Ovary (tissue), 7 donors: ENCODE measurements at regions not wholly inside any gene's neighbourhood (a gene's known extent, or its start where the extent isn't known, plus 50 kb on each side); places are given as distances from the start of the nearest gene placed in this dataset.

Experiments used
- DNase-seq, 5 donors: peaks; one replicate each; pipeline ENCODE4 v3.0.0-alpha.2; 2019 to 2020
- H3K27ac ChIP-seq, 2 donors: fragments of 200-600 bp; one replicate each; pipeline versions ENCODE4 v1.5.1 to v1.8.0; 2019 to 2022
- H3K27me3 ChIP-seq: fragments of 200-600 bp; one replicate; pipeline ENCODE4 v1.8.0; 2022
- H3K36me3 ChIP-seq: fragments of 200-600 bp; sonication (generic); one replicate; pipeline ENCODE4 v1.5.1; 2019
- H3K4me1 ChIP-seq: one replicate; pipeline ENCODE4 v1.8.1; 2013; ENCODE audit warnings: mild to moderate bottlenecking, moderate library complexity; ENCODE audit not compliant: insufficient read depth
- H3K4me3 ChIP-seq: fragments of 200-600 bp; sonication (generic); one replicate; pipeline ENCODE4 v1.5.1; 2017
- H3K9me3 ChIP-seq, 2 donors: fragments of 200-600 bp in 1 of 2; sonication (generic) in 1 of 2; one replicate each; pipeline versions ENCODE4 v1.5.1 to v1.8.1; 2013 to 2019; ENCODE audit warnings: mild to moderate bottlenecking in 1 of 2, moderate library complexity in 1 of 2
- EP300 ChIP-seq: sonication (generic); formaldehyde crosslinking; IDR thresholded peaks from one replicate; pipeline ENCODE4 v1.6.1; 2017; ENCODE audit warnings: antibody characterized with exemption
- POLR2A ChIP-seq: fragments of 450-650 bp; IDR thresholded peaks from one replicate; pipeline ENCODE4 v1.6.1; 2017; ENCODE audit warnings: antibody characterized with exemption, mild to moderate bottlenecking, moderate library complexity
- WGBS, 3 donors: extraction: QIAGEN DNeasy Blood & Tissue Kit in 1 of 3; methylation state at CpG; one replicate each; pipeline versions ENCODE4 v1.1.5 to v1.1.7; 2013 to 2017; 5-methylcytosine and 5-hydroxymethylcytosine counted together
- intact Hi-C, 4 donors: fragments of 100-400 bp; cut with DNase I; formaldehyde crosslinking; loops; one replicate each; pipeline versions ENCODE4 v1.11.0 to v1.15.1; 2022 to 2023
- TF ChIP-seq, protein P1 (sequence below), 3 donors: fragments of 450-650 bp in 2 of 3; fragments of 200-600 bp in 1 of 3; IDR thresholded peaks; one replicate each; pipeline versions ENCODE4 v1.5.1 to v1.8.0; 2016 to 2022; ENCODE audit warnings: antibody characterized with exemption in 3 of 3, mild to moderate bottlenecking in 1 of 3
- donor health status: DM: no; HTN: no; CAD: no; lungs with moderate emphysema.
- donor health status: DM: no; HTN: no; CAD: no.
- donor health status: Bipolar disorder and iron deficiency.
- donor health status: DM: no; HTN: no; CAD: no.
- donor health status: DM: yes; HTN: yes; CAD: no.

DNA sequence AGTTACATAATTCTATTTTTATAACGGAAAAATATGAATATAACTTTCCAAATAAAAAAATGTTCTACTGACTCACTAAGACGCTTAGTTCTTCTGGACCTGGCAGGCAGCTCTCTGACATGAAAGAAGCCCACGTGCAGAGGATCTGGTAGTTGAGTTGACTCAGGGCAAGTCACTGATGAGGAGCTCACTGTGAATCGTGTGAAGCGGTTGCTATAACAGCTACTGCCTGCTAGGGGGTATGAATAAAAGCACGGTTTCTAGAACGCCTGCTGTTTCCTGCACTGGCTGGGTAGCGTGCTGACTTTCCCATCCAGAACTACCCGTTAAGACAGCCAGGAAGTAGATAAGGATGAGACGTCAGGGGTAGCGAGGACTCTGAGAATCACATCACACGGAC, 54.7 kb upstream of the WASF3 start:
- no peaks in the 10 kb centered on the region for H3K36me3 ChIP-seq
- TF ChIP-seq, protein P1, sequence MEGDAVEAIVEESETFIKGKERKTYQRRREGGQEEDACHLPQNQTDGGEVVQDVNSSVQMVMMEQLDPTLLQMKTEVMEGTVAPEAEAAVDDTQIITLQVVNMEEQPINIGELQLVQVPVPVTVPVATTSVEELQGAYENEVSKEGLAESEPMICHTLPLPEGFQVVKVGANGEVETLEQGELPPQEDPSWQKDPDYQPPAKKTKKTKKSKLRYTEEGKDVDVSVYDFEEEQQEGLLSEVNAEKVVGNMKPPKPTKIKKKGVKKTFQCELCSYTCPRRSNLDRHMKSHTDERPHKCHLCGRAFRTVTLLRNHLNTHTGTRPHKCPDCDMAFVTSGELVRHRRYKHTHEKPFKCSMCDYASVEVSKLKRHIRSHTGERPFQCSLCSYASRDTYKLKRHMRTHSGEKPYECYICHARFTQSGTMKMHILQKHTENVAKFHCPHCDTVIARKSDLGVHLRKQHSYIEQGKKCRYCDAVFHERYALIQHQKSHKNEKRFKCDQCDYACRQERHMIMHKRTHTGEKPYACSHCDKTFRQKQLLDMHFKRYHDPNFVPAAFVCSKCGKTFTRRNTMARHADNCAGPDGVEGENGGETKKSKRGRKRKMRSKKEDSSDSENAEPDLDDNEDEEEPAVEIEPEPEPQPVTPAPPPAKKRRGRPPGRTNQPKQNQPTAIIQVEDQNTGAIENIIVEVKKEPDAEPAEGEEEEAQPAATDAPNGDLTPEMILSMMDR (IDR thresholded peaks at IDR 0.05) = no peak
- no peak for TF ChIP-seq EP300
- intact Hi-C loops = no loop called here
- no peak for DNase-seq
- no peak overlapping the region for H3K27ac ChIP-seq
- H3K9me3 ChIP-seq = no peaks in the 10 kb centered on the region
- 27 to 40% (median 29%) methylated on average over 12 of the region's 12 CpGs for WGBS, 3 donors
- H3K27me3 ChIP-seq = no peaks in the 10 kb centered on the region
- H3K4me3 ChIP-seq = no peak overlapping the region
- H3K4me1 ChIP-seq = no peaks in the 10 kb centered on the region

DNA sequence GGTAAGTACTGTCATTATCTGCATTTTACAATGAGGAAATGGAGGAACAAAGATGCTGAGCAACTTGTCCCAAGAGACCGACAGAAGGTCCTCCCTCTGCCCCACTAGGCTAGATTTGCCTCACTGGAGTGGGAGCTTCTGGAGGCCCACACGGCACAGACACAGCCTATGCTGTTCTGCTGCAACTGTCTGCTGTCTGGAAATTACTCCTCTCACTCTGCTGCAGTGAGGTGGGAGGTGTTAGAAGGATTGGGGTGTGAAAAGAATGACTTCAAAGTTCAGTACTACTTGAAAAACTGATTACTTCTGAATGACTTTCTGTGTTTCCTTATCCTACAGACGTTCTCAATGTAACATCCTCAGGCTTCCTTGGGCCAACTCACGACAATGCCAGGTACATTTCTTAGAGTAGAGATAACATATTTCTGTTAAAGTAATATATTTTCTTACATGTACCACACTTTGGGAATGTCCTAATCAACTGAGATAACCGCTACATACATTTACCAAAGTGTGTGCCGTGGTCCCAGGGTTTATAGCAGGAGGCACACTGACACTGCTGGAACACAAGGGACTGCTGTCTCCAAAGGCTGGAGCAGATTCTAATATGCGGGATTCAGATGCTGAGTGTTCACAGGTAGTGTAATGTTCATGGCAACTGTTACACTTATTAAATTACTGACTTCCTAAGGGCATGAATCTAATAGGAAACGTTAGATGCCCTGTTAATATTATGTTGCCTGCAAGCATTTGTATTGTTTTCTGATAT, 53.5 kb upstream of the WASF3 start:
- intact Hi-C loops = no loop called here
- no peaks in the 10 kb centered on the region for H3K4me1 ChIP-seq
- WGBS, 3 donors = 70 to 76% (median 71%) methylated on average over 8 of the region's 8 CpGs

More for the DNA sequence above, 53.5 kb upstream of the WASF3 start:
- no peak for DNase-seq
- TF ChIP-seq, protein P1 (IDR thresholded peaks at IDR 0.05) = no peak
- TF ChIP-seq EP300 = no peak
- no peak for TF ChIP-seq POLR2A
- Histone ChIP-seq H3K27ac (no peak overlapping the region), H3K9me3 (no peaks in the 10 kb centered on the region), H3K27me3 (no peaks in the 10 kb centered on the region), H3K36me3 (no peaks in the 10 kb centered on the region), H3K4me3 (no peak overlapping the region)
